DMS153 (cell line): ENCODE measurements at regions not wholly inside any gene's neighbourhood (a gene's known extent, or its start where the extent isn't known, plus 50 kb on each side); places are given as distances from the start of the nearest gene placed in this dataset.
"Not testable (repeated sequence)": the region's sequence is repeated elsewhere in the genome, so short reads cannot be mapped to it uniquely, and the experiment has no call there.

ENCODE experiments used
- DNase-seq: peaks from one replicate; lab custom pipeline; 2025; lab: John Stamatoyannopoulos, UW

DNA sequence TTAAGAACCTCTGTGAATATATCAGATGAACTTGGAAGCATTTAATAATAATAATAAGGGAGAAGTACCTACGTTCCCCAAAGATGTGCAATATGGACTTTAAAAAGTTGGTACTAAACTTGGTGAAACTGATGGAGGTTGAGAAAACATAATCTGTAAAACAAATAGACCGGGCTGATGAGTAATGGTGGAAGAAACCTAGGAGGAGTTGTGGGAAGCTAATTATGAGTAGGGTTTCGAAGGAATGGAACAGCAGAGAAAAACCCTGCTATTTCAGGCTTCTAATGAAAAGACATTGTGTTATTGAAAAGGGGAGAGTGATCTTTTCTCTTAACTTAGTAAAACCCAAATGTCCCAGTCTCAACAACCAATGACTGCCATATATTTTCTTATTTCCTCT lies 229.3 kb downstream of the PCSK1 start:
- no peak for DNase-seq

DNA sequence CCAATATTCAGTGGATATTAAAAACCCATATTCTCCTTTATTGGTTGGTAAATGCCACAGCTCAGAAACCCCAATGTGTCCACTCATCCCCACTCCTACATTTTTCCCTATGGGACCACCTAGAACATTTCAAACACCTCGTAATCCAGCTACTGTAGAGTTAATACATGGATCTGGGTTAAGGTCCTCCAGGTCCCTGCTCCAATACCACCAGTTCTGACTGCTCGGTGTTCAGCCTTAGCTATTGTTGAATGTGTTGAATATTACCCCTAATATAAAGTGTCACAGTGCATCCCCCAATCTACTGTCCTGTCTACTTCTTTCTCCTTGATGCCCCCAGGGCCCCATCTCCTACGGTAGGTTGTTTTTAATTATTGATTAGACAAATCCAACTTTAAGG lies 231.5 kb downstream of the PCSK1 start:
- no peak for DNase-seq

DNA sequence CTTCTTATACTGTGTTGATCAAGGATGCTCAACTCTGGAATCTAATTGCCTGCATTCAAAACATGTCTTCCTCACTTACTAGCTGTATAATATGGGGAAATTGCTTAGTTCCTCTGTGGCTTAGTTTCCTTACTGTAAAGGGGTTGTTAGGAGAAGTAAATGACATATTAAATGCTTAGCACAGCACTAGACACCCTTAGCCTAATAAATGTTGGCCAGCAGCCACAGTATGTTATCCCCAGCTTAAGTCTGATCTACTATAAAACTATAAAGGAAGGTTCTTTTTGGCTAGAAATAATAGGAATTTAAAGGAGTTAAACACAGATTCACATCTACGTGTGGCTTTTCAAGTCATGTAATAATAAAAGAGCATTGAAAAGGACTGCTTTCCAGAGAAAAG lies 232.4 kb downstream of the PCSK1 start:
- no peak for DNase-seq

DNA sequence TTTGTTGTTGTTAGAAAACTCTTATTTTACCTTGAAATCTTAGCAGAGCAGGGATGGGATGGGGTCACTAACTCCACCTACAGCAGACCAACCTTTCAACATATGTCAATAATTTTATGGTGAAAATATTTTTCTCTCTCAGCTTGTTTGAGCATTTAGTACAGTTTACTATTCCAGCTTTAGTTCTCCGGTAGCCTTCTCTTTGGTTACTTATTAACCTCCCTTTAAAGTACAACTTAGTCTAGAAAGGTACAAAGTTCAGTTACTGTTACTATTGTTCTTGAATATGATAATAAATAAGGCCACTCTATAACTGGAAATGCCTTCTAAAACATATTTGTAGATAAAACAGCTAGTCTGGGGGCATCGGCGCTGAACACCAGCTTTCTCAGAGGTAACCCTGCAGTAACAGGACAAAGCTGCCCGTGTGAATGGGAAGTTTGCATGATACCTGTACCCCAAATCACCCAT lies 233.3 kb downstream of the PCSK1 start:
- no peak for DNase-seq

DNA sequence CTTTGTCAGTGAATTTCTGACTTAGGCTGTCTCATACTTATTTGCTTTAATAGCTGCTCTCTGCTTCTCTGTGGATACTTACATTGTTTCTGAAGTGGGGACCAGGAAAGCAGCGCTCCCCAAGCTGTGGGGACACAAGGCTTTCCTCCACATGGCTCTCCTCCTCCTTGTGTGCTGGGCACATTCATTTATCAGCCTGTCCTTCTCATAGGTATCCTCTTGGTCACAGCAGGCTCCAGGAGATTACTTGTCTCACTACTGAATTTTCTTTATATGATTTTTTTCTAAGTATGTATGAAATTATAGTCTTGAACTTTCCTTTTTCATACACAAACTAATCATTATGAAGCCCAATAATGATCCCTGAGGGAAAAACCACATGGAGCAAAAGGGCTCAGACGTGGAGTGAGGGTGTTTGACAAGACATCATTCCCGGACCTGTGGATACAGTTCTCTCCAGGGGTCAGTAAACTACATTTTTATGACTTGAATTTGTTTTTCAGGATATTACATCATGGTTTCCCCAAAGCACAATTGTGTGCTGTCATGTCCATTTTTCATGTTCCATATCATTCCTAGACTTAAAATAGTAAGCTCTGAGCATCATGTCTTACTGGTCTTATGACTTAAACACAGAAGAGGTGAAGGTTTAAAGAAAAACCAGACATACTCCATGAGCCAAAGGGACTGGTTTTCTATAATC lies 234.5 kb downstream of the PCSK1 start:
- DNase-seq: no peak

DNA sequence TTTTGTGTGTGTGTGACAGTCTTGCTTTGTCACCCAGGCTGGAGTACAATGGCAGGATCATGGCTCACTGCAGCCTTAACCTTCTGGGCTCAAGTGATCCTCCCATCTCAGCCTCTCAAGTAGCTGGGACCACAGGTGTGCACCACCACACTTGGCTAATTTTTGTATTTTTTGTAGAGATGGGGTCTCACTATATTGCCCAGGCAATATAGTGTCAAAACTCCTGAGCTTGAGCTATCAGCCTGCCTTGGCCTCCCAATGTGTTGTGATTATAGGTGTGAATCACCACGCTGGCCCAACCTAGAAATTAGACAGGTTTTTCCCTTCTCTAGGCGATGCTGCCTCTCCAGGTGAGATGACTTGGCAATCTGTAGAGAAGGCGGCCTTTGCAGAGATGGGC lies 235.3 kb downstream of the PCSK1 start:
- DNase-seq: not testable (repeated sequence)

DNA sequence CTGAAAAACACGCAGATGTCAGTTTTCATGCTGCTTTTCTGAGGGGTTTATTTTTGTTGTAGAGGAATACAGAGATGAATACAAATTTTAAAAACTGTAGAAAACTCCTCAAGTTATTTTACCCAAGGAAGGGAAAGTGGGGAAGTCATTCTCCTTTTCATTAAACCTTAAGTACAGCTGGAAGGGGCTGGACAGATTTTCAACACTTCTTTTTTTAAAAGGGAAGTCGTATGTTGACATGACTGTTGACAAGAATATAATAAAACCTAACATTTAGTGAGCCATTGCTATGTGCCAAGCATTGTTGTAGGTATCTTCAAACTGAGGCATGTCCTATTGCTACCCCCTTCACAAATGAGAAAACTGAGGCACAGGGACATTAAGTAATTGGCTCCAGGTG lies 235.7 kb upstream of the ELL2 start:
- DNase-seq: no peak

DNA sequence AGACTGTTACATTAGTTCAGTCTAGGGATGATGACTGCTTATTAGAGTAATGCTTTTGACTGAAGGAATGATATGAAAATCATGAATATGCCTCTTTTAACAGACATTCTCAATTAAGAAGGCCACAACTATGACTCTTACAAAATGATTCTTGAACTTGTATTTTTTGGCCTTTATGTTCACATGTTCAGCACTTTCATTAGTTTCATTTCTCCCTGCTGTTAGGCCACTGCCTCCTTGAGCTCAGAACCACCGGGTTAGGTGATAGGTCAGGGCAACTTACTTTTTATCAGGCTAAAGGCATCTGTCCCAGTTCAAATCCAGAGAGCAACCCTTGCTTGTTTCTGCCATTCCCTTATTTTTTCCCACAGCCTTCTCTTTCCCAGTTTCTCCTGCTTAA lies 235.2 kb upstream of the ELL2 start:
- no peak for DNase-seq

DNA sequence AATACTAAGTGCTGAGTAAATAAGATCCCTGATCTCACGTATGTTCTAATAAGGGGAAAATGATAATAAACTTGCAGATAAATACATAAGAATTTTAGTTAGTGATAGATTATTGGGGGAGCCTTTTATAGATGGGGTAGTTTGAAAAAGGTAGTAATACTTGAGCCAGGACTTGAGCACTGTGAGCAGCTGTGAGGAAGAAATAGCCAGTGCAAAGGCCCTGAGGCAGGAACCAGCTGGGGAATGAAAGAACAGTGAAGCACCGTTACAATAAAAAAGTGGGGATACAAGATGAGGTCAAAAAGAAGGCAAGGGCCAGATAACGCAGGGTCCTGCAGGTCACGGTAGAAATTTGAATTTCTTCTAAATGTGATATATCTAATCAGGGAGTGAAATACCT lies 234.8 kb upstream of the ELL2 start:
- no peak for DNase-seq

DNA sequence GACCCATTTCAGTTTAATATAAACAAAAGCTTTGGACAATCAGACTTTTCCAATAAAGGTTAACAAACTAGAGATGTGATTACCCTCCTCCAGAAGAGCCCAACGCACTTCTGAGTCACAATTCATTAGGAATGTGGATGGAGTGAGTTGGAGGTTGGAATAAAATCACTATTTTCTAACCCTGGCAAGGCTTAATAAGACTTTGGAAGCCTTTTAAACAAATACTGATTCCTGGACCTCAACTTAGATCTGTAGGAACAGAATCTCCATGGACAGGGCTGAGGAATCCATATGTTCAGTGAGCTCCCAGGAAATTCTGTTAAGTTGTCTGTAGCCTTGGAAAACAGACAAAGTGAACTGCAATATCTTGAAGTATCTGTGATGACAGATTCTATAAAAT lies 233.5 kb upstream of the ELL2 start:
- no peak for DNase-seq

DNA sequence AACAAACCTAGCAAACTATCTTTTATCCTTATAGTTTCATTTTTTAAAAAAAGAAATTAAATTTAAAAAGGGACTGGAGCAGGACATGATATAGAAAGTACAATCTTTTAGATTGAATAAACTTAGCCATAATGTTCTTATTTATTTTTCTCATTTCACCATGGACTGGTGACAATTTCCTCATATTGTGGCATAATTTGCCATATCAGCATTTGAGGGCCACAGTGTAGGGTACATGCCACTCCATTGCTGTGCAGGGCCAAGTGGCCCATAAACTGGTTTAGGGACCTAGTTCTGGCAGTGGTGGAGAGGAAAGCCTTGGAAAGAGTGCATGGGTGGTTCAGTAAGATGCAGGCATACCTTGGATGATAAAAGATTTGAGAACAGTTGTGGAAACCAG lies 232.9 kb upstream of the ELL2 start:
- no peak for DNase-seq

DNA sequence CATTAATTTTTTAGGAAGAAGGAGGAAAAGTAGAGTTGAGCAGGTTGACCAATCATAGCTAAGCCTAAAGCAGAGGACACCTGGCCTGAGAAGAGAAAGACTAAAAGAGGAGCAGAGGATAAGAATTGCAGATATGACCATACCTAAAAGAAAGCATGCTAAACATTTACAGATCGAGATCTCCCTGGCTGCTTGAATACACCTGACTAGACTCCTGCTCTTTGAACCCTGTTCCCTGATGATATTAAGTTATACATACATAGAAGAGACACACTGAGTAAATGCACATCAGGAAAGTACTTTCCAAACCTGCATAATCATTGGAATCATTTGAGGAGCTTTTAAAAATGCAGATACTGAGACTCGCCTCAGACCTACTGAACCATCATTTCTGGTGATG lies 232.3 kb upstream of the ELL2 start:
- no peak for DNase-seq

DNA sequence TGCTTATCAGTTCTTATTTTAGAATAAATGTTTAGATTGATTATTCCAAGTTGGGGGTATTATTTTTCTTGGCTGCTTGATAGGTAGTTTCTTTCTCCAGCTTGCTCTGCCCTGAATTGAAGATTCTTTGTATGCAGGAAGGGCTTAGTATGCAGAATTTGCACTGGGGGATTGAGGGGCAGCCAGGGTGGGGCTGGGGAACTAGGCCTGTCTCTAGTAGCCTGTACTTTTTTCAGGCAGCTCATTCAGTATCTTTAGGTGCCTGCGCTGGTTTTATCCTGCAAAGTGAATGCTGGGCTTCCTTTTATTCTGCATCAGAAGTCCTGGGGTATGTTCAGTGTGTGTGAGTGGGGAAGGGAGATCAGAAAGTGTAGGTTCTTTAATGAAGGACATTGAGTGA lies 228.3 kb upstream of the ELL2 start:
- no peak for DNase-seq

DNA sequence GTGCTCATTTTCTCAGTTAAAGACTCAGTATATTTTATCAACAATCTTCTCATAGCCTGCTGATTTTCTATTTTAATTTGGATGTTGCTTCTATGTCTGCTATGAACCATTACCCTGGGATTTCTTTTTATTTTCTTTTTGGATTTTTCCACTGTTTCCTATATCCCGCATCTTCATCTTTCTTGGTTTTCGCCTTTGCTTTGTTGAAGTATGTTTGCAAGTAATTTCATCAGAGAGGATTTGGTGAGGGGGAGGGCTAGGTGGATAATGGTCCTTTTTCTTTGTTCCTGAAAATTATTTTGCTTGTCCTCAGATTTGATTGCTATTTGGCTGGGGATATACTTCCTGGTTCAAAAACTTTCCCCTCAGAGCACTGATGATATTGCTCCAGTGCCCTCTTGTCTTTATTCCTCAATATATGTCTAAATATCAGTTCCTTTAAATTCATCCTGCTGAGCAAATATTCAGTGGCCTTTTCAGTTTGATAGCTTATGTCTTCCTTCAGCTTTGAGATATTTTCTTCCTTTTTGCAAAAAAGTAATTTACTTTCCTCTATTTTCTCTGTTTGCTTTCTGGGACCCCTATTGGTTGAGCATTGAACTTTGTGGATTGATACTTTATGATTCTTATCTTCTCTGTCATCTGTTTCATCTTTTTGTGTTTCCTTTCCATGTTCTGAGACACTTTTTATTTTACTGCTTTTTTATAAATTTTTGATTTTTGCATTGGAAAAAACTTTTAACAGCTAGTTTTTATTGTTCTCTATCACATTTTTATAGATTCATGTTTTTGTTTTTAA lies 227.6 kb upstream of the ELL2 start:
- no peak for DNase-seq

DNA sequence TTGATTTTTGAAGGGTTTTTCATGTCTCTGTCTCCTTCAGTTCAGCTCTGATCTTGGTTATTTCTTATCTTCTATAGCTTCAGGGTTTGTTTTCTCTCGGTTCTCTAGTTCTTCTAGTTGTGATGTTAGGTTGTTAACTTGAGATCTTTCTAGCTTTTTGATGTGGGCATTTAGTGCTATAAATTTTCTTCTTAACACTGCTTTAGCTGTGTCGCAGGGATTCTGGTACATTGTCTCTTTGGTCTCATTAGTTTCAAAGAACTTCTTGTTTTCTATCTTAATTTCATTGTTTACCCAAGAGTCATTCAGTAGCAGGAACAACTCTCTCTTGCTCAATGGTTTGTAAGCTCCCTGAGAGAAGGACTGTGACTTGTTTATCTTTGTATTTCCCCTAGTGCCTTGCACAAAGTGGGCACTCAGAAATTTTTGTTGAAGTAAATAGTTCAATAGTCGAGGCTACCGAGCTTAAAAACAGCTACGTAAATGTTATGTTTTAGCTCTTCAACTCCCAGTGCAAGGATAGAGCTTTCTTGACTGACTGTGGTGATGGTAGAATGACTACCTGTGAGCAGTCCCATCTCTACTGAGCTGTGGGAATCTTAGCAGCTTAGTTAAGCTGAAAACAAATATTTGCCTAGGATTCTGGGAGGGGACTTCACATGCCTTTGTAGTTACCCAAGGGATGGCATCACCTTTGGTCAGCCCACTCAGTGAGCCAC lies 225.8 kb upstream of the ELL2 start:
- DNase-seq: no peak

DNA sequence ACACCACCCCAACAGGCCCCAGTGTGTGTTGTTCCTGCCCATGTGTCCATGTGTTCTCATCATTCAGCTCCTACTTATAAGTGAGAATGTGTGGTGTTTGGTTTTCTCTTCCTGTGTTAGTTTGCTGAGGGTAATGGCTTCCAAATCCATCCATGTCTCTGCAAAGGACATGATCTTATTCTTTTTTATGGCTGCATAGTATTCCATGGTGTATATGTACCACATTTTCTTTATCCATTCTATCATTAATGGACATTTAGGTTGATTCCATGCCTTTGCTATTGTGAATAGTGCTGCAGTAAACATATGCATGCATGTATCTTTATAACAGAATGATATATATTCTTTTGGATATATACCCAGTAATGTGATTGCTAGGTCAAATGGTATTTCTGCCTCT lies 222.9 kb upstream of the ELL2 start:
- not testable (repeated sequence) for DNase-seq

DNA sequence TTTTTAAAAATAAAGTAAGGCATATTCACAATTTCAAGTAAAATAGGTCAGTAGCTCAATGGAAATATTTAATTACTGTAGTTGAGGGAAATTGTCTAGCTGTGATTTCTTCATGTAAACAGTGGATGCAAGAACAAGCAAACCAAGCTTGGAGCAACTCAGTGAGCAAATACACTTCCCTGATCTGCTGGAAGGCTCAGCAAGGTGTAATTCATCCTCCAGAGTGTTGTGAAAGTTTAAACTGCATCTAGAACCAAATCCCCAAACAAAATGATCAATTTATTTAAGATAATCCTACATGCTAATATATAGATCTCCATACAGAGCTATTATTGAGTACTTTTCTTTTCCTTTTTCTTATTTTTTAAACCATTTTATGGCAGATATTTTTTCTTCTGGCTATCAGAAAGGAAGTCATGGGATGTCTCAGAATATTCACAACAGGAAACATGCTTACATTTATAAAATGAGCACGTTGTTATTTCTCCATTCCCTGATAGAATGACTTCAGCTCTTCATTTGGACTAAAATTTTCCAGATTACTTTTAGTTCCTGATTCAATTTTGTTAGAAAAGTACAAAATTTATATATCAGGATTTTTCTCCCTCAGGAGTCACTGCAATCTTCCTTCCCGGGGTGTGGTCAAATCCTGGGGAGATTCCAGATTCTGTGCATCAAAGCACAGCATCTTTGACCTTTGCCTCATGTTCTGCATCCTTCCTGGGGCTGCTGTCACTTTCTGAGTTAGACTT lies 219.2 kb upstream of the ELL2 start:
- no peak for DNase-seq

DNA sequence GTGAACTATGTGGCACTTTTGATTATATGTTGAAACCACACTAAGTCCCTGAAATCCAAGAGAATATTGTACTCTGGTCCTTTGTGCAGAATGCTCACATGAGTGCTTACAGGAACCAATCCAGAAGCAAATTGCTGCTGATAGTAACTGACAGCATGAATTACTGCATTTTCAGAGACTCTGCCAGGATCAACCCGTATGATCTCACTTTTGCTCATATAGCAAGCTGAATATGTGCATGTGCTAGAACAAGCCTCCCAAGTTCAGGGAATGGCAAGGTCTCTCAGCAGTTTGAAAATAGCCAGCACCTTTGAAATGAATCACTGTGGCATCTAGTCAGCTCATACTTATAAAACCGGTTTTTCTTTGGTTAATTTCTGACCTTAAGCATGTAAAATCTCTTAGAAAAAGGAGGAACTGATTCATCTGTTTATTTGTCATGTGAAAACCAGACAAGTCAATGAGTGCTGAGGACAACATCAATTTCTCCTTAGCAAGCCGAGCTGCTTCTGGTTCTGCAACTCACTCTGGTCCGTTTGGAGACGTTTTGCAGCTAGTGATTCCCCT lies 215.7 kb upstream of the ELL2 start:
- DNase-seq: no peak

DNA sequence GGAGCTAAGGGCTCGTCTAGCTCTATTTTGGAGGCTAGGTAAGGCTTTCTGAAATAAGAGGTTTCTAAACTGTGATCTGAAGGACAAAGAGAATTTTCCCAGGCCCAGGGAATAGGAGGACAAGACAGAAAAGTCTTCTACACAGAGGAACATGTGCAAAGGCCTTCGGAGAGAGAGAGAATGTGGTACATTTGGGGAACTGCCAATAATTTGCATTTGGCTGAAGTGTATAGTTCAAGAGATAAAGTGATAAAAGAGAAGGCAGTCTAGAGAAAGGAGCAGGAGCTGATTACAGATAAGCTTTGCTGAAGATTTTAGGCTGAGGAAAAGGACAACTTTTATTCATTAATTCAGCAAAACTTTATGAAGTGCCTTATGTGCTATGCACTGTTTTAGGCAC lies 214.4 kb upstream of the ELL2 start:
- no peak for DNase-seq

DNA sequence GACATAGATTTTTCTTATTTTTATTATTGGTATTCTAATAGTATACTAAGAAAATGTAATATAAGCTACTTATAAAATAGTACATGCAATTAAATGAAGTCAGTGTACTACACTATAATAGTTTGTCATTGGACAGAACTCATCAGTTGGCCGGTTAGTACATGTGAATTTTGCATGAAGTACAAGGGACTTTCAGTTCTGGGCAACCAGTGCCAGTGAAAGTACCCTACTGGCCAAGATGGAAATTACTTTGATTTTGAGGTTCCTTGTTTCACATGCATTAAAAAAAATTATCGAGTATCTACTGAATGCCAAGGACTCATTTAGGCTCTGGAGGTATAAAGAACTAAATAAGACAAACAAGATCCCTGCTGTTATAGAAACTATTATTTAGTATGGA lies 213.4 kb upstream of the ELL2 start:
- DNase-seq: no peak

DNA sequence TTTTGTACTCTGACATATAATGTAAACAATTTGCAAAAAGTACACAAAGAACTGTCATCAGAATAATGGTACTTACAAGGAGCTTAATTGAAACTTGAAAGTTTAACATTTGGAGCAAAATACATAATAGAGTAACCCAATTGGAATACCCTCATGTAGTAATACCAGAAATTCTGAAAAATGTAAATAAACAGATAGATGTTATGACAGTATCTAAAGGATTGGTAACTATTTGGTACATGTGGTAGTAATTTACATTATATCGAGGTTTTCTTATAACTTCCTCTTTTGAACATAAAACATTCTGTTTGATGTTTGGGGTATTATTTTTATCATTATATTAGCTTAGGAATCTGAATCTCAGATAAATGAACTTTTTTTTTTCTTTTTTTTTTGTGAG lies 211.7 kb upstream of the ELL2 start:
- no peak for DNase-seq

DNA sequence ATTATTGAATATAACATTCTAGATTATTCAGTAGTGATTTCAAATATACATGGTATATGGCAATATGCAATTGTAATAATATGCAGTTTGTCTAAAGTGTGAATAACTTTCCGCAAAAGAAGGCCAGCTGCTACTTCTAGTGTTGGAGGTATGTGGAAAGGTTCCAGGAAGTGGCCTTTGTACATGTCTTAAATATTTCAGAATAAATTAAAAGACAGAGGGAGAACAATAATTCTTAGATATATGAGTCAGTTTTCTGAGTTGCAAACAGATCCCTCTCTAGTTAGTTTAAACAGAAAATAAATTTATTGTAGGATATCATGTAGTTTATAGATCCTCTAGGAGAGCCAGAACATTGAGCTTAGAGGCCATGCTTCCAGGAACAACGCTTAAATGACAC lies 210.8 kb upstream of the ELL2 start:
- no peak for DNase-seq
